Adrenal gland (tissue), 5 donors: ENCODE measurements at regions not wholly inside any gene's neighbourhood (a gene's known extent, or its start where the extent isn't known, plus 50 kb on each side); places are given as distances from the start of the nearest gene placed in this dataset.

Experiments
- CTCF ChIP-seq, 6 experiments: fragments of 450-650 bp in 4 of 6; fragments of 200-600 bp in 2 of 6; sonication (generic) in 1 of 6; IDR thresholded peaks; 1 replicate in 5 of 6; 2 replicates in 1 of 6; pipeline versions ENCODE4 v1.5.1 to v1.8.0; 2016 to 2021; ENCODE audit warnings: antibody characterized with exemption in 6 of 6, mild to moderate bottlenecking in 2 of 6, moderate library complexity in 1 of 6
- POLR2A ChIP-seq, 2 donors: fragments of 450-650 bp; IDR thresholded peaks; one replicate each; pipeline ENCODE4 v1.6.1; 2017; ENCODE audit warnings: antibody characterized with exemption in 2 of 2, mild to moderate bottlenecking in 2 of 2, moderate library complexity in 1 of 2
- donor health status: DM: no; HTN: no; CAD: no.

DNA sequence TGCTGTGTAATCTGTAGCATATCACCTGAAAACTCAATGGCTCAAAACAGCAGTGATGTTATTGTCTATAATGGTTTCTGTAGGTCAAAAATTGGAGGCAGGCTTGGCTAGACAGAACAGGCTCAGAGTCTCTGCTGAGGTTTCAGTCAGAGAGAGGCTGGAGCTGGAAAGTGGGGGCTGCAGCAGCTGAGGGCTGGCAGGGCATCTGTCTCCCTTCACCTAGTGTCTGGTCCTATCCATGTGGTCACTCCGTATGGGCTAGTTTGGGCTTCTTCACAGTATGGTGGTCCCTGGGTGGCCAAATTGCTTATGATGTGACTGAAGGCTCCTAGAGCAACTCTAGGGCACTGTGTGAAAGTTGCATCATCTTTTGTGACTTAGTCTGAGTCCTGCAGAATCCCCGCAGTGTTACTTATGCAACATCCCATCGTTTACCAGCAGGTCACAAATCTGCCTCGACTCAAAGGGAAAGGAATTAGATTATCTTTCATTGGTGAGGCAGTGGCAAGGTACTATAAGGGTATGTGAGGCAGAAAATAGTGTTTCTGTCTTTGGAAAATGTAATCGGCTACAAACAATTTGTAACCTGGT lies 497.0 kb downstream of the EPHA7 start:
- TF ChIP-seq CTCF (IDR thresholded peaks at IDR 0.05) (no peak), POLR2A (IDR thresholded peaks at IDR 0.05) (no peak)
